ENCODE measurements at regions not wholly inside any gene's neighbourhood (a gene's known extent, or its start where the extent isn't known, plus 50 kb on each side); places are given as distances from the start of the nearest gene placed in this dataset.

DNA sequence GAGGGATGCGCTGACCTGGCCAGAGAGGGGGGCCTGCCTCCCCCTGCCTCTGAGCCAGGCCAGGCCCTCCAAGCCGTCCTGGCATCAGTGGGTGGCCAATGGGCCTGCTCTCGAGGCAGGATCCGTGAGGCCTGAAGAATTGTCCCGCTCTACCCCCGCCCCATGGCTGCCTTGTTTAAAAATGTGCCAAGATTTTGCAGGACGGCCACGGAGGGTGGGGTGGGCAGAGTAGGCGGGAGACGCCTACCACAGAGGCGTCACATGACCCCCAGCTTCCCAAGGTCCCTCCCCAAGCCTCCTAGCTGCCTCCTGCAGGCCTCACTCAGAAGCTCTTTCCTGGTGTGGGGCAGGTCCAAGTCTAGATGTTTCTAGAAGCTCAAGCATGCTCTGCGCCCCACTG is 69.5 kb downstream of the ENGASE start:
- DNase-seq, result no peak

- DNase-seq, result no peak
Measured at GRCh38 chr17:79142375-79142774, 67.8 kb downstream of the ENGASE start.

GRCh38 chr17:79141578-79142355 is 67.1 kb downstream of the ENGASE start:
- DNase-seq, result no peak

GRCh38 chr17:79138826-79139225 is 64.2 kb downstream of the ENGASE start:
- DNase-seq, result no peak

DNA sequence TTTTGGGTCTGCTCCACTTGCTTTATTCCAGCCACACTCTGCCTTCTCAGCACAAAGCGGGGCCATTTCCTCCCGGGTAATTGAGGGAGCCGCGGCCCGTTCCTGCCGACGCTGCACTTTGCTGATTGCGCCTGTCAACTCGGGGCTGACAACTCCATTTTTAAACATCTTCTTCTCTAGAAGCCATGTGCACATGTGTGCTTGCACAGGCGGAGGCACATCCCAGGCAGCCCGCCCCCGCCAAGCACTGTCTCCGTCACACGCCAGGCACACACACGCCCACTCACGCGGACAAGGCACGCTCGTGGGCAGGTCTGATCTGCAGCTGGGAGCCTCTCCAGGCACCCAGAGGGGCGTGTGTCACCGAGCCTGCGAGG is 63.2 kb downstream of the ENGASE start:
- DNase-seq, result no peak

GRCh38 chr17:79137015-79137788 is 62.6 kb downstream of the ENGASE start:
- DNase-seq, result peak in 1 of 14 donors; percentile 13

- no peak for DNase-seq
Measured at GRCh38 chr17:79136596-79136995, 62.0 kb downstream of the ENGASE start.
